ENCODE measurements at regions not wholly inside any gene's neighbourhood (a gene's known extent, or its start where the extent isn't known, plus 50 kb on each side); places are given as distances from the start of the nearest gene placed in this dataset.

GRCh38 chr13:77458736-77459135, 76.8 kb upstream of the SCEL start:
- H3K27me3 ChIP-seq = no peaks in the 10 kb centered on the region
- TF ChIP-seq, protein P1, sequence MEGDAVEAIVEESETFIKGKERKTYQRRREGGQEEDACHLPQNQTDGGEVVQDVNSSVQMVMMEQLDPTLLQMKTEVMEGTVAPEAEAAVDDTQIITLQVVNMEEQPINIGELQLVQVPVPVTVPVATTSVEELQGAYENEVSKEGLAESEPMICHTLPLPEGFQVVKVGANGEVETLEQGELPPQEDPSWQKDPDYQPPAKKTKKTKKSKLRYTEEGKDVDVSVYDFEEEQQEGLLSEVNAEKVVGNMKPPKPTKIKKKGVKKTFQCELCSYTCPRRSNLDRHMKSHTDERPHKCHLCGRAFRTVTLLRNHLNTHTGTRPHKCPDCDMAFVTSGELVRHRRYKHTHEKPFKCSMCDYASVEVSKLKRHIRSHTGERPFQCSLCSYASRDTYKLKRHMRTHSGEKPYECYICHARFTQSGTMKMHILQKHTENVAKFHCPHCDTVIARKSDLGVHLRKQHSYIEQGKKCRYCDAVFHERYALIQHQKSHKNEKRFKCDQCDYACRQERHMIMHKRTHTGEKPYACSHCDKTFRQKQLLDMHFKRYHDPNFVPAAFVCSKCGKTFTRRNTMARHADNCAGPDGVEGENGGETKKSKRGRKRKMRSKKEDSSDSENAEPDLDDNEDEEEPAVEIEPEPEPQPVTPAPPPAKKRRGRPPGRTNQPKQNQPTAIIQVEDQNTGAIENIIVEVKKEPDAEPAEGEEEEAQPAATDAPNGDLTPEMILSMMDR (IDR thresholded peaks at IDR 0.05) = no peak
- no peak for DNase-seq (ENCODE audit: low spot score in 2 of 2)
- no peaks in the 10 kb centered on the region for H3K36me3 ChIP-seq
- H3K4me1 ChIP-seq = no peaks in the 10 kb centered on the region
- no peak overlapping the region for H3K27ac ChIP-seq
- intact Hi-C loops (cut with DNase I) = no loop called here
- no peaks in the 10 kb centered on the region for H3K9me3 ChIP-seq
- no peak overlapping the region for H3K4me3 ChIP-seq

- Histone ChIP-seq H3K27me3 (no peaks in the 10 kb centered on the region), H3K27ac (no peak overlapping the region), H3K9me3 (no peaks in the 10 kb centered on the region), H3K4me1 (no peaks in the 10 kb centered on the region), H3K36me3 (no peaks in the 10 kb centered on the region), H3K4me3 (no peak overlapping the region)
- no peak for DNase-seq (ENCODE audit: low spot score in 2 of 2)
- intact Hi-C loops (cut with DNase I) = no loop called here
- TF ChIP-seq, protein P1 (IDR thresholded peaks at IDR 0.05) = no peak
Observed at GRCh38 chr13:77457966-77458365, 77.5 kb upstream of the SCEL start.

- H3K27me3 ChIP-seq = no peaks in the 10 kb centered on the region
- no peaks in the 10 kb centered on the region for H3K36me3 ChIP-seq
- H3K9me3 ChIP-seq = no peaks in the 10 kb centered on the region
- no peak overlapping the region for H3K27ac ChIP-seq
- no peaks in the 10 kb centered on the region for H3K4me1 ChIP-seq
- no peak overlapping the region for H3K4me3 ChIP-seq
- TF ChIP-seq, protein P1 (IDR thresholded peaks at IDR 0.05) = no peak
- no peak for DNase-seq (ENCODE audit: low spot score in 2 of 2)
- intact Hi-C loops (cut with DNase I) = no loop called here
Observed at GRCh38 chr13:77456271-77456670, 79.2 kb upstream of the SCEL start.

GRCh38 chr13:77449265-77449664, 86.2 kb upstream of the SCEL start:
- no peaks in the 10 kb centered on the region for H3K36me3 ChIP-seq
- H3K27ac ChIP-seq = no peak overlapping the region
- no peak overlapping the region for H3K4me3 ChIP-seq
- intact Hi-C loops (cut with DNase I) = no loop called here
- no peaks in the 10 kb centered on the region for H3K27me3 ChIP-seq
- TF ChIP-seq, protein P1 (IDR thresholded peaks at IDR 0.05) = no peak
- DNase-seq (ENCODE audit: low spot score in 2 of 2) = no peak
- no peaks in the 10 kb centered on the region for H3K4me1 ChIP-seq
- no peaks in the 10 kb centered on the region for H3K9me3 ChIP-seq

DNA sequence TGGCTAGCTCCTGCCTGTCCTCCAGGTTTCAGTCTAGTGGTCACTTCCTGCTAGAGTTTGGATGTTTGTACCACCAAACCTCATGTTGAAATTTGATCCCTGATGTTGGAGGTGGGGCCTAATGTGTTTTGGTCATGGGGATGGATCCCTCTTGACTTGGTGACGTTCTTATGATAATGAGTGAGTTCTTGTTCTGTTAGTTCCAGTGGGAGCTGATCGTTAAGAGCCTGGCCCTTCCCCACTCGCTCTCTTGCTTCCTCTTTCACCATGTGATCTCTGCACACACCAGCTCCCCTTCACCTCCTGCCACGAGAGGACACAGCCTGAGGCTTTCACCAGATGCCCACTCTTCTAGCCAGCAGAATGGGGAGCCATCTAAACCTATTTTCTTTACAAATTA, 86.8 kb upstream of the SCEL start:
- TF ChIP-seq, protein P1 (IDR thresholded peaks at IDR 0.05) = no peak
- intact Hi-C loops (cut with DNase I) = no loop called here
- no peaks in the 10 kb centered on the region for H3K4me1 ChIP-seq
- H3K27ac ChIP-seq = no peak overlapping the region
- DNase-seq (ENCODE audit: low spot score in 2 of 2) = peak in 1 of 2 donors; percentile 11
- H3K9me3 ChIP-seq = no peaks in the 10 kb centered on the region
- H3K27me3 ChIP-seq = no peaks in the 10 kb centered on the region
- H3K36me3 ChIP-seq = no peaks in the 10 kb centered on the region
- no peak overlapping the region for H3K4me3 ChIP-seq

DNA sequence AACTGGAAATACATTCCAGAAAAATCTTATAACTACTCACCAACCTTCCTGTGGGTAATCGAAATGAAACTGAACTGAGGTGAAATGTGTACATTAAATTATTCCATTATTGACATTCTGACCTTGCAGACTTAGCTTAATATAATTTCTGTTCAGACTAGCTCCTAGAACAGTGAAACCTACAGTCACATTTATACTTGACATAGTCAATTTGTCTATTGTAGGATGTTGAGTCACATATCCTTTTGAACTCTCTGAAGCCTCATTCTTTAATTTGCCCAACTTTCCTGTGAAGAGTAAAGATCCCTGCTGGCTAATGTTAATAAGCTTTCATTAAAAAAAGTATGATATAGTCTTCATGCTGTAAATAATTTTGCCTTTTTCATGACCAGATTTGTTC, 92.0 kb upstream of the SCEL start:
- intact Hi-C loops (cut with DNase I) = no loop called here
- no peaks in the 10 kb centered on the region for H3K9me3 ChIP-seq
- TF ChIP-seq, protein P1 (IDR thresholded peaks at IDR 0.05) = no peak

More for the DNA sequence above, 92.0 kb upstream of the SCEL start:
- H3K27ac ChIP-seq = no peak overlapping the region
- DNase-seq (ENCODE audit: low spot score in 2 of 2) = no peak
- no peaks in the 10 kb centered on the region for H3K4me1 ChIP-seq
- H3K4me3 ChIP-seq = no peak overlapping the region
- no peaks in the 10 kb centered on the region for H3K36me3 ChIP-seq
- H3K27me3 ChIP-seq = no peaks in the 10 kb centered on the region
